IMR-90 (cell line): ENCODE measurements at regions not wholly inside any gene's neighbourhood (a gene's known extent, or its start where the extent isn't known, plus 50 kb on each side); places are given as distances from the start of the nearest gene placed in this dataset.
A peak's percentile ranks its signal among the peaks of the same experiment; 100 is the strongest.

Experiments used
- ATAC-seq: fragments of 200-7000 bp; cut with Tn5 transposase; 2 replicates; pipeline ENCODE4 v1.9.1; 2020; ENCODE audit warnings: low read depth, mild to moderate bottlenecking, moderate library complexity
- BruUV-seq: library from RNA; stranded (reverse); fragments of 400-500 nt; replicated peaks from 2 replicates; lab custom pipeline; 2021; lab: Mats Ljungman, UMichigan
- CTCF ChIA-PET: fragments of 300-600 bp; formaldehyde crosslinking; extraction: SDS; loops from one replicate; lab custom pipeline; 2021; ENCODE audit warnings: antibody characterized with exemption; lab: Yijun Ruan, JAX
- POLR2A ChIA-PET: fragments of 300-600 bp; sonication (Branson Sonifier 250); formaldehyde crosslinking; loops from one replicate; lab custom pipeline; 2022; ENCODE audit warnings: antibody characterized with exemption; ENCODE audit not compliant: unreplicated experiment; lab: Charles Lee
- DNase-seq: peaks from one replicate; pipeline ENCODE4 v3.0.0; 2013
- H2AFZ ChIP-seq: replicated peaks from 2 replicates; pipeline ENCODE3; 2013; ENCODE audit warnings: low read length, mild to moderate bottlenecking; ENCODE audit not compliant: poor library complexity
- H2AK5ac ChIP-seq: 2 replicates; pipeline ENCODE4 v1.6.1; 2013; ENCODE audit warnings: low read depth, low read length, inconsistent platforms
- H2AK9ac ChIP-seq: replicated peaks from 2 replicates; pipeline ENCODE3; 2013; ENCODE audit warnings: mild to moderate bottlenecking, low read depth, low read length, moderate library complexity; ENCODE audit not compliant: poor library complexity
- H2BK120ac ChIP-seq: 2 replicates; pipeline ENCODE4 v1.6.1; 2013; ENCODE audit warnings: low read depth, low read length, inconsistent platforms
- H2BK15ac ChIP-seq: 3 replicates; pipeline ENCODE4 v1.6.1; 2013; ENCODE audit warnings: low read depth, low read length, inconsistent platforms
- H2BK20ac ChIP-seq: 2 replicates; pipeline ENCODE4 v1.6.1; 2013; ENCODE audit warnings: low read depth, mild to moderate bottlenecking, inconsistent platforms, low read length, moderate library complexity
- H2BK5ac ChIP-seq: 2 replicates; pipeline ENCODE4 v1.6.1; 2013; ENCODE audit warnings: mild to moderate bottlenecking, low read depth, low read length, inconsistent platforms; ENCODE audit not compliant: poor library complexity, severe bottlenecking
- H3K14ac ChIP-seq: replicated peaks from 2 replicates; pipeline ENCODE4 v1.6.1; 2013; ENCODE audit warnings: low read depth, low read length, inconsistent platforms
- H3K18ac ChIP-seq: 2 replicates; pipeline ENCODE4 v1.6.1; 2013; ENCODE audit warnings: low read depth, low read length, control low read depth
- H3K23ac ChIP-seq: 2 replicates; pipeline ENCODE4 v1.6.1; 2013; ENCODE audit warnings: low read depth, low read length, inconsistent platforms
- H3K27ac ChIP-seq: 2 replicates; pipeline ENCODE4 v1.5.1; 2013; ENCODE audit warnings: mild to moderate bottlenecking, control low read depth, low read length; ENCODE audit not compliant: insufficient read depth
- H3K27me3 ChIP-seq: 2 replicates; pipeline ENCODE4 v1.6.1; 2013; ENCODE audit warnings: low read length; ENCODE audit not compliant: control insufficient read depth, insufficient read depth
- H3K36me3 ChIP-seq: 2 replicates; pipeline ENCODE4 v1.6.1; 2013; ENCODE audit warnings: low read length, mixed read lengths; ENCODE audit not compliant: control insufficient read depth, insufficient read depth
- H3K4ac ChIP-seq: 2 replicates; pipeline ENCODE4 v1.6.1; 2013; ENCODE audit warnings: low read depth, low read length, inconsistent platforms
- H3K4me1 ChIP-seq: 2 replicates; pipeline ENCODE4 v1.6.1; 2013; ENCODE audit warnings: low read length, mixed read lengths; ENCODE audit not compliant: control insufficient read depth, insufficient read depth
- H3K4me2 ChIP-seq: 2 replicates; pipeline ENCODE4 v1.6.1; 2013; ENCODE audit warnings: low read depth, mild to moderate bottlenecking, control low read depth, low read length, moderate library complexity
- H3K4me3 ChIP-seq: 2 replicates; pipeline ENCODE4 v1.5.1; 2013; ENCODE audit warnings: low read depth, mild to moderate bottlenecking, control low read depth, low read length, moderate library complexity; ENCODE audit not compliant: insufficient read depth
- H3K56ac ChIP-seq: 2 replicates; pipeline ENCODE4 v1.6.1; 2013; ENCODE audit warnings: low read length, inconsistent platforms; ENCODE audit not compliant: insufficient read depth; ENCODE audit errors: extremely low read depth
- H3K79me1 ChIP-seq, 2 experiments: 2 replicates each; pipeline ENCODE4 v1.6.1; 2013; ENCODE audit warnings: low read length in 2 of 2, inconsistent platforms in 1 of 2, low read depth in 1 of 2
- H3K9ac ChIP-seq: 2 replicates; pipeline ENCODE4 v1.6.1; 2013; ENCODE audit warnings: low read depth, low read length, control low read depth
- H3K9me1 ChIP-seq: 2 replicates; pipeline ENCODE4 v1.6.1; 2013; ENCODE audit warnings: low read length, inconsistent platforms; ENCODE audit not compliant: insufficient read depth
- H3K9me3 ChIP-seq: 2 replicates; pipeline ENCODE4 v1.6.1; 2013; ENCODE audit warnings: low read length; ENCODE audit not compliant: control insufficient read depth, insufficient read depth
- H4K20me1 ChIP-seq: 2 replicates; pipeline ENCODE4 v1.6.1; 2013; ENCODE audit warnings: low read length, inconsistent platforms; ENCODE audit not compliant: insufficient read depth
- H4K5ac ChIP-seq: 2 replicates; pipeline ENCODE4 v1.6.1; 2013; ENCODE audit warnings: mild to moderate bottlenecking, low read depth, low read length, control low read depth
- H4K8ac ChIP-seq, 2 experiments: 2 replicates each; pipeline ENCODE4 v1.6.1; 2013; ENCODE audit warnings: low read depth in 2 of 2, low read length in 2 of 2, control low read depth in 1 of 2, inconsistent platforms in 1 of 2
- H4K91ac ChIP-seq: 2 replicates; pipeline ENCODE4 v1.6.1; 2013; ENCODE audit warnings: low read depth, low read length, inconsistent platforms; ENCODE audit not compliant: insufficient read depth
- BHLHE40 ChIP-seq: fragments of 150-350 bp; IDR thresholded peaks from 2 replicates; pipeline ENCODE4 v1.6.1; 2016; ENCODE audit warnings: mild to moderate bottlenecking, low read depth, low read length
- CEBPB ChIP-seq: IDR thresholded peaks from 2 replicates; pipeline ENCODE4 v1.6.1; 2012; ENCODE audit warnings: low read depth, low read length, improper control_type of control experiment
- CHD1 ChIP-seq: IDR thresholded peaks from 2 replicates; pipeline ENCODE4 v1.6.1; 2012; ENCODE audit warnings: low read depth, low read length, improper control_type of control experiment
- FOS ChIP-seq: fragments of 150-350 bp; IDR thresholded peaks from 2 replicates; pipeline ENCODE4 v1.6.1; 2016; ENCODE audit warnings: low read depth, low read length
- MAFK ChIP-seq: IDR thresholded peaks from 2 replicates; pipeline ENCODE4 v1.6.1; 2012; ENCODE audit warnings: low read depth, low read length, improper control_type of control experiment
- MAZ ChIP-seq: IDR thresholded peaks from 2 replicates; pipeline ENCODE4 v1.6.1; 2012; ENCODE audit warnings: low read depth, mild to moderate bottlenecking, low read length, improper control_type of control experiment, moderate library complexity, borderline replicate concordance
- MXI1 ChIP-seq: IDR thresholded peaks from 2 replicates; pipeline ENCODE4 v1.6.1; 2012; ENCODE audit warnings: low read depth, mild to moderate bottlenecking, low read length, moderate library complexity, borderline replicate concordance
- NFE2L2 ChIP-seq: fragments of 150-350 bp; IDR thresholded peaks from 2 replicates; pipeline ENCODE4 v1.6.1; 2016; ENCODE audit warnings: low read depth, mild to moderate bottlenecking, low read length
- POLR2A ChIP-seq: IDR thresholded peaks from 2 replicates; pipeline ENCODE4 v1.6.1; 2012; ENCODE audit warnings: mild to moderate bottlenecking, low read depth, low read length
- RAD21 ChIP-seq: IDR thresholded peaks from 2 replicates; pipeline ENCODE4 v1.6.1; 2012; ENCODE audit warnings: low read length, improper control_type of control experiment
- RCOR1 ChIP-seq: IDR thresholded peaks from 2 replicates; pipeline ENCODE4 v1.6.1; 2012; ENCODE audit warnings: mild to moderate bottlenecking, low read length, improper control_type of control experiment; ENCODE audit not compliant: insufficient replicate concordance
- RFX5 ChIP-seq: IDR thresholded peaks from 2 replicates; pipeline ENCODE4 v1.8.0; 2012; ENCODE audit warnings: low read depth, mild to moderate bottlenecking, low read length, moderate library complexity
- SMC3 ChIP-seq: fragments of 150-350 bp; IDR thresholded peaks from 2 replicates; pipeline ENCODE4 v1.6.1; 2016; ENCODE audit warnings: low read depth, mild to moderate bottlenecking, antibody characterized with exemption, low read length, moderate library complexity
- WGBS, 2 experiments: methylation state at CpG; one replicate each; pipeline versions ENCODE4 v1.1.5 to v1.1.7; 2013; ENCODE audit warnings: missing lambda C conversion rate in 2 of 2; ENCODE audit not compliant: insufficient read length in 1 of 2; ENCODE audit errors: extremely low coverage in 2 of 2; 5-methylcytosine and 5-hydroxymethylcytosine counted together
- dilution Hi-C: fragments of 300-500 bp; cut with HindIII; formaldehyde crosslinking; loops from one replicate; pipeline ENCODE4 v1.14.3; 2018; ENCODE audit warnings: low sequenced_read_pairs; ENCODE audit not compliant: unreplicated experiment
- in situ Hi-C: fragments of 300-500 bp; cut with MboI; formaldehyde crosslinking; loops from 3 replicates; pipeline ENCODE4 v1.14.3; 2019; ENCODE audit warnings: low sequenced_read_pairs, inconsistent platforms, mixed read lengths
- intact Hi-C: fragments of 100-400 bp; cut with micrococcal nuclease; formaldehyde crosslinking; loops from 2 replicates; pipeline ENCODE4 v1.10.0; 2022
- TF ChIP-seq, protein P1 (sequence below): conservative IDR thresholded peaks from 2 replicates; pipeline ENCODE4 v1.5.1; 2012; ENCODE audit warnings: mild to moderate bottlenecking, low read depth, low read length, improper control_type of control experiment
- TF ChIP-seq, protein P2 (sequence below): fragments of 150-350 bp; IDR thresholded peaks from 2 replicates; pipeline ENCODE4 v1.6.1; 2017; ENCODE audit warnings: mild to moderate bottlenecking, antibody characterized with exemption, low read length, low read depth
- TF ChIP-seq, protein P3 (sequence below): fragments of 150-350 bp; IDR thresholded peaks from 2 replicates; pipeline ENCODE4 v1.6.1; 2016; ENCODE audit warnings: low read depth, mild to moderate bottlenecking, low read length, moderate library complexity, borderline replicate concordance

DNA sequence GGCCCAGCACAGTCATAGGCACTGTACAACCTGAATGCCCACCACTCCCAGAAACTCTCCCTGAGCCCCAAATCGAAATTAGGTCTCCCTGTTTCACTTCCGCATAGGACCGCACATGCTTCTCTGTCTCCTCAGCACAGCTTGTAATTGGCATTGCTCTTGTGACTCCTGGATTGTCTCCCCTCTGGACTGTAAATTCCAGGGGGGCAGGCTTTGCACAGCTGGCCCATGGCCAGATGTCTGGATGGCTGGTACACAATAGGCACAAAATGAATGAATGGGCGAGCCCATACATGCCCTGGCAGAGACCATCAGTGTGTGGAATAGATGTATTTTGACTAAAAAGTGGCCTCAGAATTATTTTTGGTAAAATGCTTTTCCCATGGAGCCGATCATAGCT is 63.3 kb upstream of the PHF21B start:
- no peak overlapping the region for H2BK120ac ChIP-seq
- no peak overlapping the region for H3K56ac ChIP-seq
- no peaks in the 10 kb centered on the region for H3K9me1 ChIP-seq
- H3K4me2 ChIP-seq = no peak overlapping the region
- dilution Hi-C loops = no loop called here
- no peaks in the 10 kb centered on the region for H3K36me3 ChIP-seq
- no TSS peak for BruUV-seq
- no peak overlapping the region for H4K5ac ChIP-seq
- no peak overlapping the region for H3K4me3 ChIP-seq
- DNase-seq (no peak), ATAC-seq (no peak)
- H2BK5ac ChIP-seq = no peak overlapping the region
- peaks cover 27% of the 10 kb centered on the region for H3K27me3 ChIP-seq
- H3K18ac ChIP-seq = no peak overlapping the region
- H3K4ac ChIP-seq = no peak overlapping the region
- peak overlapping the region; percentile 14; the same call in 1 of the 2 replicates for H2BK20ac ChIP-seq
- H3K79me1 ChIP-seq = no peaks in the 10 kb centered on the region
- H3K27ac ChIP-seq = no peak overlapping the region
- in situ Hi-C loops = no loop called here
- peak overlapping the region; percentile 24 for H2AK9ac ChIP-seq
- no peak overlapping the region for H3K14ac ChIP-seq
- no peak for TF ChIP-seq MAZ
- TF ChIP-seq BHLHE40 = no peak
- TF ChIP-seq, protein P1, sequence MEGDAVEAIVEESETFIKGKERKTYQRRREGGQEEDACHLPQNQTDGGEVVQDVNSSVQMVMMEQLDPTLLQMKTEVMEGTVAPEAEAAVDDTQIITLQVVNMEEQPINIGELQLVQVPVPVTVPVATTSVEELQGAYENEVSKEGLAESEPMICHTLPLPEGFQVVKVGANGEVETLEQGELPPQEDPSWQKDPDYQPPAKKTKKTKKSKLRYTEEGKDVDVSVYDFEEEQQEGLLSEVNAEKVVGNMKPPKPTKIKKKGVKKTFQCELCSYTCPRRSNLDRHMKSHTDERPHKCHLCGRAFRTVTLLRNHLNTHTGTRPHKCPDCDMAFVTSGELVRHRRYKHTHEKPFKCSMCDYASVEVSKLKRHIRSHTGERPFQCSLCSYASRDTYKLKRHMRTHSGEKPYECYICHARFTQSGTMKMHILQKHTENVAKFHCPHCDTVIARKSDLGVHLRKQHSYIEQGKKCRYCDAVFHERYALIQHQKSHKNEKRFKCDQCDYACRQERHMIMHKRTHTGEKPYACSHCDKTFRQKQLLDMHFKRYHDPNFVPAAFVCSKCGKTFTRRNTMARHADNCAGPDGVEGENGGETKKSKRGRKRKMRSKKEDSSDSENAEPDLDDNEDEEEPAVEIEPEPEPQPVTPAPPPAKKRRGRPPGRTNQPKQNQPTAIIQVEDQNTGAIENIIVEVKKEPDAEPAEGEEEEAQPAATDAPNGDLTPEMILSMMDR = no peak
- no peak for TF ChIP-seq MXI1
- no peak for TF ChIP-seq CEBPB
- TF ChIP-seq RCOR1 = no peak
- TF ChIP-seq, protein P2, sequence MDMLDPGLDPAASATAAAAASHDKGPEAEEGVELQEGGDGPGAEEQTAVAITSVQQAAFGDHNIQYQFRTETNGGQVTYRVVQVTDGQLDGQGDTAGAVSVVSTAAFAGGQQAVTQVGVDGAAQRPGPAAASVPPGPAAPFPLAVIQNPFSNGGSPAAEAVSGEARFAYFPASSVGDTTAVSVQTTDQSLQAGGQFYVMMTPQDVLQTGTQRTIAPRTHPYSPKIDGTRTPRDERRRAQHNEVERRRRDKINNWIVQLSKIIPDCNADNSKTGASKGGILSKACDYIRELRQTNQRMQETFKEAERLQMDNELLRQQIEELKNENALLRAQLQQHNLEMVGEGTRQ = no peak
- TF ChIP-seq RFX5 = no peak
- TF ChIP-seq MAFK = no peak
- TF ChIP-seq SMC3 = no peak
- no peak for TF ChIP-seq CHD1
- no peak for TF ChIP-seq POLR2A
- no peak for TF ChIP-seq RAD21
- TF ChIP-seq FOS = no peak
- no peak for TF ChIP-seq NFE2L2
- TF ChIP-seq, protein P3, sequence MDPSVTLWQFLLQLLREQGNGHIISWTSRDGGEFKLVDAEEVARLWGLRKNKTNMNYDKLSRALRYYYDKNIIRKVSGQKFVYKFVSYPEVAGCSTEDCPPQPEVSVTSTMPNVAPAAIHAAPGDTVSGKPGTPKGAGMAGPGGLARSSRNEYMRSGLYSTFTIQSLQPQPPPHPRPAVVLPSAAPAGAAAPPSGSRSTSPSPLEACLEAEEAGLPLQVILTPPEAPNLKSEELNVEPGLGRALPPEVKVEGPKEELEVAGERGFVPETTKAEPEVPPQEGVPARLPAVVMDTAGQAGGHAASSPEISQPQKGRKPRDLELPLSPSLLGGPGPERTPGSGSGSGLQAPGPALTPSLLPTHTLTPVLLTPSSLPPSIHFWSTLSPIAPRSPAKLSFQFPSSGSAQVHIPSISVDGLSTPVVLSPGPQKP = no peak
- no peak overlapping the region for H2AK5ac ChIP-seq
- no peak overlapping the region for H4K8ac ChIP-seq
- H3K23ac ChIP-seq = no peak overlapping the region
- WGBS, 2 experiments = 84% methylated on average over 5 of the region's 5 CpGs; no CpG with 5 or more reads in 1 of the 2 experiments
- H2AFZ ChIP-seq = peak overlapping the region; percentile 3
- intact Hi-C loops = no loop called here
- ChIA-PET POLR2A (no interaction called here), CTCF (no interaction called here)
- H4K20me1 ChIP-seq = no peaks in the 10 kb centered on the region
- no peak overlapping the region for H4K91ac ChIP-seq
- H3K9me3 ChIP-seq = peaks cover 5% of the 10 kb centered on the region; the same call in 1 of the 2 replicates
- H3K4me1 ChIP-seq = 0 out of 2 replicates have a peak, but pooled peaks cover 2% of the 10 kb centered on the region
- H2BK15ac ChIP-seq = peak overlapping the region; percentile 37; the same call in 1 of the 3 replicates
- no peak overlapping the region for H3K9ac ChIP-seq
